Stimulated activated memory B cell treated with anti-CD40 and anti-IgM and Interleukin-4, amounts not matched to agents 10 μg/mL and 1 μg/mL and 100 μg/mL, for 72 hours (primary cell): ENCODE measurements at regions not wholly inside any gene's neighbourhood (a gene's known extent, or its start where the extent isn't known, plus 50 kb on each side); places are given as distances from the start of the nearest gene placed in this dataset.
"Not testable (repeated sequence)": the region's sequence is repeated elsewhere in the genome, so short reads cannot be mapped to it uniquely, and the experiment has no call there.

Experiments
- ATAC-seq: fragments of 150-1000 bp; cut with Tn5 transposase; 2 replicates; pipeline ENCODE4 v1.10.0; 2021
- H3K27ac Mint-ChIP-seq: one replicate; pipeline ENCODE4 v1.8.0; 2022; ENCODE audit warnings: mild to moderate bottlenecking, mixed read lengths
- H3K27me3 Mint-ChIP-seq: one replicate; pipeline ENCODE4 v1.8.0; 2022; ENCODE audit warnings: mixed read lengths
- H3K36me3 Mint-ChIP-seq: one replicate; pipeline ENCODE4 v1.8.0; 2022; ENCODE audit warnings: mixed read lengths
- H3K4me1 Mint-ChIP-seq: one replicate; pipeline ENCODE4 v1.8.0; 2022; ENCODE audit warnings: mixed read lengths
- H3K4me3 Mint-ChIP-seq: one replicate; pipeline ENCODE4 v1.8.0; 2022; ENCODE audit warnings: mild to moderate bottlenecking, moderate library complexity, mixed read lengths
- H3K9me3 Mint-ChIP-seq: one replicate; pipeline ENCODE4 v1.8.0; 2022; ENCODE audit warnings: mixed read lengths

DNA sequence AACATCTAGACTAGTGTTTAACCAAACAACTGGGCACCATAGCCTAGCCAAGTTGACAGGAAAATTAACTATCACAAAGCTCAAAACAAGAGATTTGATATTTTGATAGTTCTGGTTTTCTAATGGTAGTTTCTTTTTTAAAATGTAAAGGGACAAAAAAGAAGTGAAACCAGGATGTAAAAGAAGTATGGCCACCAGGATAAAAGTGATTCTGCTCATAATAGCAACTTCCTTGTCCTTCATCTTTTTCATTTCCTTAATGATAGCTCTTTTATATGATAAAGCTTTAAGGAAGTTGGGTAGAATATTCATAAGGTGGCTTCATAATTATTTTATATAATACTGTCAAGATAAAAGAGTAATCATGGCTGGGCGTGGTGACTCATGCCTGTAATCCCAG lies 139.1 kb downstream of the BASP1 start:
- ATAC-seq: no peak
- no peaks in the 10 kb centered on the region for H3K27me3 Mint-ChIP-seq
- no peak overlapping the region for H3K4me3 Mint-ChIP-seq

GRCh38 chr5:17357504-17357903 lies 140.1 kb downstream of the BASP1 start:
- ATAC-seq: no peak
- peaks cover 10% of the 10 kb centered on the region for H3K9me3 Mint-ChIP-seq
- H3K27ac Mint-ChIP-seq: no peak overlapping the region
- peaks cover 4% of the 10 kb centered on the region for H3K36me3 Mint-ChIP-seq
- no peaks in the 10 kb centered on the region for H3K27me3 Mint-ChIP-seq
- peaks cover 14% of the 10 kb centered on the region for H3K4me1 Mint-ChIP-seq
- no peak overlapping the region for H3K4me3 Mint-ChIP-seq

More for the DNA sequence above, 139.1 kb downstream of the BASP1 start:
- peaks cover 4% of the 10 kb centered on the region for H3K36me3 Mint-ChIP-seq
- peaks cover 10% of the 10 kb centered on the region for H3K9me3 Mint-ChIP-seq
- H3K4me1 Mint-ChIP-seq: peaks cover 14% of the 10 kb centered on the region
- H3K27ac Mint-ChIP-seq: peak overlapping the region; percentile 60

- no peak overlapping the region for H3K4me3 Mint-ChIP-seq
- H3K27me3 Mint-ChIP-seq: no peaks in the 10 kb centered on the region
- peaks cover 4% of the 10 kb centered on the region for H3K36me3 Mint-ChIP-seq
- H3K4me1 Mint-ChIP-seq: peaks cover 14% of the 10 kb centered on the region
- no peak for ATAC-seq
- no peak overlapping the region for H3K27ac Mint-ChIP-seq
- H3K9me3 Mint-ChIP-seq: peaks cover 10% of the 10 kb centered on the region
Measured at GRCh38 chr5:17358031-17358430, 140.0 kb upstream of the TAF11L2 start.

GRCh38 chr5:17359451-17360011 lies 138.5 kb upstream of the TAF11L2 start:
- peaks cover 6% of the 10 kb centered on the region for H3K9me3 Mint-ChIP-seq
- peaks cover 9% of the 10 kb centered on the region for H3K4me1 Mint-ChIP-seq
- no peaks in the 10 kb centered on the region for H3K36me3 Mint-ChIP-seq
- no peak for ATAC-seq
- no peak overlapping the region for H3K27ac Mint-ChIP-seq
- no peaks in the 10 kb centered on the region for H3K27me3 Mint-ChIP-seq
- no peak overlapping the region for H3K4me3 Mint-ChIP-seq

- Mint-ChIP-seq H3K27me3 (no peaks in the 10 kb centered on the region), H3K4me1 (peaks cover 4% of the 10 kb centered on the region), H3K4me3 (no peak overlapping the region), H3K9me3 (peaks cover 3% of the 10 kb centered on the region), H3K36me3 (no peaks in the 10 kb centered on the region), H3K27ac (no peak overlapping the region)
- no peak for ATAC-seq
Measured at GRCh38 chr5:17360879-17361278, 137.2 kb upstream of the TAF11L2 start.

- H3K4me3 Mint-ChIP-seq: no peak overlapping the region
- H3K9me3 Mint-ChIP-seq: peaks cover 3% of the 10 kb centered on the region
- H3K27me3 Mint-ChIP-seq: no peaks in the 10 kb centered on the region
- no peaks in the 10 kb centered on the region for H3K4me1 Mint-ChIP-seq
- H3K27ac Mint-ChIP-seq: no peak overlapping the region
- no peak for ATAC-seq
- H3K36me3 Mint-ChIP-seq: no peaks in the 10 kb centered on the region
Measured at GRCh38 chr5:17361331-17361730, 136.7 kb upstream of the TAF11L2 start.

GRCh38 chr5:17364987-17365810 lies 132.8 kb upstream of the TAF11L2 start:
- no peaks in the 10 kb centered on the region for H3K36me3 Mint-ChIP-seq
- no peak for ATAC-seq
- no peaks in the 10 kb centered on the region for H3K9me3 Mint-ChIP-seq
- no peak overlapping the region for H3K27ac Mint-ChIP-seq
- no peak overlapping the region for H3K4me3 Mint-ChIP-seq
- H3K27me3 Mint-ChIP-seq: no peaks in the 10 kb centered on the region
- H3K4me1 Mint-ChIP-seq: no peaks in the 10 kb centered on the region

DNA sequence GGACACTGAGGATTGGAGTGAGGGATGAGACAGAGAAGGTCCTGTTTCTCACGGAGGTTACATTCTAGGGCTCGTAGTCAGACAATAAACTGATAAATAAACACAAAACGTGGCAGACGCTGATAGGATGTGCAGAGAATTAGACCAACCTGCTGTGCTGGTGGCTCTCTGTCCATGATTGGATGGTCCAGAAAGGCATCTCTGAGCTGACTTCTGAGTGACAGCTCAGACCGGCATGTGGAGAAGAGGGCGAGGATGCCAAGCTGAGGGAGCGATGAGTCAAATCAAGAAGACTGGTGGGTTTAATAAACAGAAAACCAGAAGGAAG lies 132.3 kb upstream of the TAF11L2 start:
- Mint-ChIP-seq H3K27ac (no peak overlapping the region), H3K4me3 (no peak overlapping the region), H3K36me3 (no peaks in the 10 kb centered on the region), H3K27me3 (no peaks in the 10 kb centered on the region), H3K9me3 (no peaks in the 10 kb centered on the region), H3K4me1 (no peaks in the 10 kb centered on the region)
- ATAC-seq: no peak

GRCh38 chr5:17367256-17367840 lies 130.7 kb upstream of the TAF11L2 start:
- Mint-ChIP-seq H3K36me3 (no peaks in the 10 kb centered on the region), H3K9me3 (no peaks in the 10 kb centered on the region), H3K4me3 (no peak overlapping the region), H3K4me1 (no peaks in the 10 kb centered on the region), H3K27ac (no peak overlapping the region), H3K27me3 (no peaks in the 10 kb centered on the region)
- no peak for ATAC-seq

GRCh38 chr5:17370651-17371050 lies 127.4 kb upstream of the TAF11L2 start:
- H3K36me3 Mint-ChIP-seq: no peaks in the 10 kb centered on the region
- H3K27me3 Mint-ChIP-seq: no peaks in the 10 kb centered on the region
- H3K4me3 Mint-ChIP-seq: no peak overlapping the region
- H3K27ac Mint-ChIP-seq: no peak overlapping the region
- ATAC-seq: no peak
- no peaks in the 10 kb centered on the region for H3K9me3 Mint-ChIP-seq
- H3K4me1 Mint-ChIP-seq: peaks cover 7% of the 10 kb centered on the region

DNA sequence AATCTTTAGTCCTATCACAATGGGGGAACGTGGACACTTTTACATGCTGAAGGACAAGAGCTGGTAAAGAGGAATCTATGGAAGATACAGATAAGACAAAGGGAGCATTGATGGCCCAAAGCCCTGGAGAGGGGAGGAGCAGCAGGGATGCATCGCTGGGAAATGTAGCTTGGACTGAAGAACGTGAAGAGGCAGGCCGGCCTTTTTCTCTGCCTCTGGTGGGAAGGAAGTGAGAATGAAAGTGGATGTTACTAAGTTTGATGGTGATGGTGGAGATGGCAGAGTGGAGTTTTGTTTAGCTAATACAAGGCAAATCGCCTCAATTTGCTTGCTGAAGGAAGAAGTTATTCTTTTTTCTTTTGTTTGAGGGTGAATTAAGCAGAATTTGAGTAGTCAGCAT lies 124.6 kb upstream of the TAF11L2 start:
- Mint-ChIP-seq H3K27me3 (no peaks in the 10 kb centered on the region), H3K9me3 (no peaks in the 10 kb centered on the region), H3K27ac (peak overlapping the region; percentile 12), H3K4me1 (peaks cover 7% of the 10 kb centered on the region), H3K4me3 (no peak overlapping the region), H3K36me3 (no peaks in the 10 kb centered on the region)
- no peak for ATAC-seq

DNA sequence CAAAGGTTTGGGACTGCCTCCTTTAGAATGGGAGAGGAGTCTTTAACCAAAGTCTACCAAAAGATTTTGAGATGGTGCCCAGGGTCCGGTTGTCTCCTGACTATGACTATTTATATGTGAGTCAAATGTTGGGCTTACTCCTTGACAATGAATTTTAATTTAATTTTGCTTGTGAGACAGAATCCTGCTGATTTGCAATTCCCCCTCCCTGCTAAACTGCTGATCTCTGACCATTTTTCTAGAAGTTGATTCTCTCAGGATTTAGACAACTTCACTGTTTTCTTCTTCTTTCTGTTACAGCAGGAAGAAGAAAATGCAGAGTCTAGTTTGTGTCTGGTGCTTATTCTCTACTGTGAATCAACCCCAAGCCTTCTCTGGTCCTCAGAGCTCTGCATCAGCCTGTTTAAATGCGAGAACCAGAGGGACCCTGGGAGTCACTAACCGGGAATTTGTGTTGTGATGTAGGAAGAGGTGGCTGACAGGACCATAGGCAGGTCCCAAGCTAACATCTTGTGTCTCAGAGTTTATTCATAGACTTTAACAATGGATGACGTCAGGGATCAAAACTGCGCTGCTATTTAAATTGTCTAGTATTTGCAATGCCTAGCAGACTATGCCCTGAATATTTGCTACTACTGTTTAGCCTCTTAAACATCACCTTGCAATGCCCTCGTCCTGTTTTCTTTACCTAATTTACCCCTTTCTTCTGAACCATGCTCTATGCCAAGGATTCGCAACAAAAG lies 124.0 kb upstream of the TAF11L2 start:
- no peaks in the 10 kb centered on the region for H3K36me3 Mint-ChIP-seq
- no peaks in the 10 kb centered on the region for H3K9me3 Mint-ChIP-seq
- no peak for ATAC-seq
- no peak overlapping the region for H3K4me3 Mint-ChIP-seq
- peak overlapping the region; percentile 12 for H3K27ac Mint-ChIP-seq
- H3K4me1 Mint-ChIP-seq: peaks cover 7% of the 10 kb centered on the region
- H3K27me3 Mint-ChIP-seq: no peaks in the 10 kb centered on the region

DNA sequence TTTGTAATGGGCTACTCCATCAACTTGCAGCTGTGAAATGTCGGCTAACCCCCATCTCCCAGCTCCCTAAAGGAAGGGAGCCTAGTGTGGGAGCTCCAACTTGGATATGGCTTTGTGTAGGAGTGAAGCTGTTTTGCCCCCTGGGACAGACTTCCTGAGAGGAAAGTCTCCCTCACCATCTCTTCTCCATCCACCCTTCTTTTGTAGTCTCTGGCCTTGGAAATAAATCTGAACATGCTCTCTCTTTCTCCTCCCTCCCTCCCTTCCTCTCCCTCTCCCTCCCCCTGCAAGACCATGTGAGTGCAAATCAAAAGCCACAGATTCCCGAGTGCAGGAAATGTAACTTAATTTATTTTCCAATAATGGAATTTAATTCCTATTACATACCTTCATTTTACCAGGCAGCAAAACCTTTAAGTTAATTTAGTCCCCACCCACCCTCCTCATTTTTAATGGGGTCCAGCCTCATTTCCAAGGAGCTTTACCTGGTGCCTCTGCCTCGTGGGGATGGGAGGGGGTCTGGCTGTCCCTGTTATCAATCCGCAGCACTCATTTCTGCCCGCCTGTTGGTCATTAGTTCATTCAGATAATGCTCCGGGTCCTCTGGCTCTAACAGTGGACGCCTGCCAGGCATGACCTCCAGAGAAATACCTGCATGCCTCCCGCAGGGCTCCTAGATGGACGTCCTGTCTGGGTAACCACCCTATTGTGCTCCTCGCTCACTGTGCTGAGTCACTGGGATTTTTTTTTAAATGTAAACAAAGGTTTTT lies 122.9 kb upstream of the TAF11L2 start:
- no peaks in the 10 kb centered on the region for H3K27me3 Mint-ChIP-seq
- no peak overlapping the region for H3K27ac Mint-ChIP-seq
- no peak overlapping the region for H3K4me3 Mint-ChIP-seq
- peaks cover 7% of the 10 kb centered on the region for H3K4me1 Mint-ChIP-seq
- no peaks in the 10 kb centered on the region for H3K9me3 Mint-ChIP-seq
- ATAC-seq: no peak
- no peaks in the 10 kb centered on the region for H3K36me3 Mint-ChIP-seq

DNA sequence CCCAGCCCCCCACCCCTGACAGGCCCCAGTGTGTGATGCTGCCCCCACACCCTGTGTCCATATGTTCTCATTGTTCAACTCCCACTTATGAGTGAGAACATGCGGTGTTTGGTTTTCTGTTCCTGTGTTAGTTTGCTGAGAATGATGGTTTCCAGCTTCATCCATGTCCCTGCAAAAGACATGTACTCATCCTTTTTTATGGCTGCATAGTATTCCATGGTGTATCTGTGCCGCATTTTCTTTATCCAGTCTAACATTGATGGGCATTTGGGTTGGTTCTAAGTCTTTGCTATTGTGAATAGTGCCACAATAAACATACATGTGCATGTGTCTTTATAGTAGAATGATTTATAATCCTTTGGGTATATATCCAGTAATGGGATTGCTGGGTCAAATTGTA lies 122.1 kb upstream of the TAF11L2 start:
- ATAC-seq, H3K4me1 Mint-ChIP-seq, H3K9me3 Mint-ChIP-seq, H3K27me3 Mint-ChIP-seq, H3K27ac Mint-ChIP-seq, H3K36me3 Mint-ChIP-seq, H3K4me3 Mint-ChIP-seq: not testable (repeated sequence)
